ENCODE measurements at regions not wholly inside any gene's neighbourhood (a gene's known extent, or its start where the extent isn't known, plus 50 kb on each side); places are given as distances from the start of the nearest gene placed in this dataset.

DNA sequence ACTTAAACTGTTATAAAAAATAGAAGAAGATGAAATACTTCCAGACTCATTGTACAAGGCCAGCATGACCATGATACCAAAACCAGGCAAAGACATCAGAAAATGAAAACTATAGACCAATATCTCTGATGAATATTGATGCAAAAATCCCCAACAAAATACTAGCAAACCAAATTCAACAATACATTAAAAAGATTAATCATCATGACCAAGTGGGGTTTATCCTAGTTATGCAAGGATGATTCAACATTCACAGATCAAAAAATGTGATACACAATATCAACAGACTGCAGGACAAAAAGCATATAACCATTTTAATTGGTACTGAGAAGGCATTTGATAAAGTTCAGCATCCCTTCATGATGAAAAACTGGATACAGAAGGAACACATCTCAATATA lies 824.5 kb upstream of the RAG2 start:
- H3K4me3 Mint-ChIP-seq, result no peak overlapping the region
- H3K9me3 Mint-ChIP-seq, result peaks cover 16% of the 10 kb centered on the region
- no peaks in the 10 kb centered on the region for H3K27me3 Mint-ChIP-seq
- no peak for TF ChIP-seq CTCF (conservative IDR thresholded peaks at IDR 0.05)
- no peaks in the 10 kb centered on the region for H3K4me1 Mint-ChIP-seq (ENCODE audit: unreplicated experiment)
- no peak for DNase-seq (ENCODE audit: extremely low spot score, unreplicated experiment)
- H3K36me3 Mint-ChIP-seq, result peaks cover 4% of the 10 kb centered on the region
- no peak overlapping the region for H3K27ac Mint-ChIP-seq

DNA sequence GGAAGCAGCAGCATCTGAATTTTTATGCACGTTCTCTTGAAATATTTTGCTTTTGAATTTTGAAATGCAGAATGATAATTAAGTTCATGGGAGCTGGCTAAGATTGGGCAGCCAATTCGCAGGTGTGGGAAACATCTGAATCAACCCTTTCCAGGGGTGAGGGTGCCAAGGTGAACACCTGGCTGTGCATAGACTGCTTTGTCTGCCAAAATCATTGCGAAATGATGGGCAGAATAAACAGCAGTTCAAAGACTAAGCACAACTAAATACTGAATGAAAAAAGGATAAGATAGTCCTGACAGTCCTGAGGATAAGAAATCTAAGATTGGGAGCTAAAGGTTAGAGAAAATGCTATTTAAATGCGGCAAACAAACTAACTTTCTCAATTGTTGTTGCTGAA lies 813.3 kb upstream of the RAG2 start:
- TF ChIP-seq CTCF (conservative IDR thresholded peaks at IDR 0.05), result no peak
- no peaks in the 10 kb centered on the region for H3K27me3 Mint-ChIP-seq
- DNase-seq (ENCODE audit: extremely low spot score, unreplicated experiment), result no peak
- no peaks in the 10 kb centered on the region for H3K4me1 Mint-ChIP-seq (ENCODE audit: unreplicated experiment)
- H3K4me3 Mint-ChIP-seq, result no peak overlapping the region
- no peaks in the 10 kb centered on the region for H3K9me3 Mint-ChIP-seq
- no peaks in the 10 kb centered on the region for H3K36me3 Mint-ChIP-seq
- H3K27ac Mint-ChIP-seq, result no peak overlapping the region

DNA sequence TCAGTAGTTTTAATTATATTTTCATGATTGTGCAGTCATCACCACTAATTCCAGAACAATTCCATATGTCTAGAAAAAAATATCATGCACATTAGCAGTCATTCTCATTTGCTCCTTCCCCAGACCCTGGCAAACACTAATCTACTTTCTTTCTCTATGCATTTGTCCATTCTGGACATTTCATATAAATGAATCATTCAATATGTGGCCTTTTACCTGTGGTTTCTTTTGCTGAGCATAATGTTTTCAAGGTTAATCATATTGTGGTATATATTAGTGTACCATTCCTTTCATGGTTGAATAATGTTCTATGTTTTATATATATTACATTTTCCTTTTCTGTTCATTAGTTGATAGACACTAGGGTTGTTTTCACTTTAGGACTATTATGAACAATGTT lies 811.1 kb upstream of the RAG2 start:
- H3K27me3 Mint-ChIP-seq, result no peaks in the 10 kb centered on the region
- no peaks in the 10 kb centered on the region for H3K4me1 Mint-ChIP-seq (ENCODE audit: unreplicated experiment)
- no peak overlapping the region for H3K27ac Mint-ChIP-seq
- DNase-seq (ENCODE audit: extremely low spot score, unreplicated experiment), result no peak
- H3K9me3 Mint-ChIP-seq, result no peaks in the 10 kb centered on the region
- H3K4me3 Mint-ChIP-seq, result no peak overlapping the region
- TF ChIP-seq CTCF (conservative IDR thresholded peaks at IDR 0.05), result no peak
- H3K36me3 Mint-ChIP-seq, result no peaks in the 10 kb centered on the region

DNA sequence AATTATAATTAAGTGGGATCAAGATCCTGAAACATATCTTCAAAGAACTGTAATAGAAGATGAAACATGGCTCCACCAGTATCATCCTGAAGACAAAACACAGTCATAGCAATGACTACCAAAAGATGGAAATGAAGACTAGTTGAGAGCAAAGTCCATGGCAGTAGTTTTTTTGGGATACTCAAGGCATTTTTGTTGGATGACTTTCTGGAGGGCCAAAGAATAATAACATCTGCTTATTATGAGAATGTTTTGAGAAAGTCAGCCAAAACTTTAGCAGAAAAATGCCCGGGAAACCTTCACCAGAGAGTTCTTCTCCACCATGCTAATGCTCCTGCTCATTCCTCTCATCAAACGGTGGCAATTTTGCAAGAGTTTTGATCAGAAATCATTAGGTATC lies 809.4 kb upstream of the RAG2 start:
- Mint-ChIP-seq H3K36me3 (no peaks in the 10 kb centered on the region), H3K4me3 (no peak overlapping the region), H3K4me1 (ENCODE audit: unreplicated experiment) (no peaks in the 10 kb centered on the region), H3K27me3 (no peaks in the 10 kb centered on the region), H3K9me3 (no peaks in the 10 kb centered on the region), H3K27ac (no peak overlapping the region)
- TF ChIP-seq CTCF (conservative IDR thresholded peaks at IDR 0.05), result no peak
- no peak for DNase-seq (ENCODE audit: extremely low spot score, unreplicated experiment)

- H3K4me1 Mint-ChIP-seq (ENCODE audit: unreplicated experiment), result no peaks in the 10 kb centered on the region
- H3K36me3 Mint-ChIP-seq, result no peaks in the 10 kb centered on the region
- no peak for DNase-seq (ENCODE audit: extremely low spot score, unreplicated experiment)
- H3K4me3 Mint-ChIP-seq, result no peak overlapping the region
- no peak for TF ChIP-seq CTCF (conservative IDR thresholded peaks at IDR 0.05)
- no peaks in the 10 kb centered on the region for H3K27me3 Mint-ChIP-seq
- no peak overlapping the region for H3K27ac Mint-ChIP-seq
- H3K9me3 Mint-ChIP-seq, result no peaks in the 10 kb centered on the region
Observed at GRCh38 chr11:37406651-37407050, 808.6 kb upstream of the RAG2 start.

- no peaks in the 10 kb centered on the region for H3K27me3 Mint-ChIP-seq
- no peak overlapping the region for H3K27ac Mint-ChIP-seq
- TF ChIP-seq CTCF (conservative IDR thresholded peaks at IDR 0.05), result no peak
- no peaks in the 10 kb centered on the region for H3K36me3 Mint-ChIP-seq
- H3K9me3 Mint-ChIP-seq, result no peaks in the 10 kb centered on the region
- DNase-seq (ENCODE audit: extremely low spot score, unreplicated experiment), result no peak
- no peaks in the 10 kb centered on the region for H3K4me1 Mint-ChIP-seq (ENCODE audit: unreplicated experiment)
- no peak overlapping the region for H3K4me3 Mint-ChIP-seq
Observed at GRCh38 chr11:37404231-37404630, 806.2 kb upstream of the RAG2 start.
